IMR-90 (cell line): ENCODE measurements at regions not wholly inside any gene's neighbourhood (a gene's known extent, or its start where the extent isn't known, plus 50 kb on each side); places are given as distances from the start of the nearest gene placed in this dataset.

Source experiments
- ATAC-seq: fragments of 200-7000 bp; cut with Tn5 transposase; 2 replicates; pipeline ENCODE4 v1.9.1; 2020; ENCODE audit warnings: low read depth, mild to moderate bottlenecking, moderate library complexity
- BruUV-seq: library from RNA; stranded (reverse); fragments of 400-500 nt; replicated peaks from 2 replicates; lab custom pipeline; 2021; lab: Mats Ljungman, UMichigan
- CTCF ChIA-PET: fragments of 300-600 bp; formaldehyde crosslinking; extraction: SDS; loops from one replicate; lab custom pipeline; 2021; ENCODE audit warnings: antibody characterized with exemption; lab: Yijun Ruan, JAX
- POLR2A ChIA-PET: fragments of 300-600 bp; sonication (Branson Sonifier 250); formaldehyde crosslinking; loops from one replicate; lab custom pipeline; 2022; ENCODE audit warnings: antibody characterized with exemption; ENCODE audit not compliant: unreplicated experiment; lab: Charles Lee
- DNase-seq: peaks from one replicate; pipeline ENCODE4 v3.0.0; 2013
- H2AFZ ChIP-seq: replicated peaks from 2 replicates; pipeline ENCODE3; 2013; ENCODE audit warnings: low read length, mild to moderate bottlenecking; ENCODE audit not compliant: poor library complexity
- H2AK5ac ChIP-seq: 2 replicates; pipeline ENCODE4 v1.6.1; 2013; ENCODE audit warnings: low read depth, low read length, inconsistent platforms
- H2AK9ac ChIP-seq: replicated peaks from 2 replicates; pipeline ENCODE3; 2013; ENCODE audit warnings: mild to moderate bottlenecking, low read depth, low read length, moderate library complexity; ENCODE audit not compliant: poor library complexity
- H2BK120ac ChIP-seq: 2 replicates; pipeline ENCODE4 v1.6.1; 2013; ENCODE audit warnings: low read depth, low read length, inconsistent platforms
- H2BK15ac ChIP-seq: 3 replicates; pipeline ENCODE4 v1.6.1; 2013; ENCODE audit warnings: low read depth, low read length, inconsistent platforms
- H2BK20ac ChIP-seq: 2 replicates; pipeline ENCODE4 v1.6.1; 2013; ENCODE audit warnings: low read depth, mild to moderate bottlenecking, inconsistent platforms, low read length, moderate library complexity
- H2BK5ac ChIP-seq: 2 replicates; pipeline ENCODE4 v1.6.1; 2013; ENCODE audit warnings: mild to moderate bottlenecking, low read depth, low read length, inconsistent platforms; ENCODE audit not compliant: poor library complexity, severe bottlenecking
- H3K14ac ChIP-seq: replicated peaks from 2 replicates; pipeline ENCODE4 v1.6.1; 2013; ENCODE audit warnings: low read depth, low read length, inconsistent platforms
- H3K18ac ChIP-seq: 2 replicates; pipeline ENCODE4 v1.6.1; 2013; ENCODE audit warnings: low read depth, low read length, control low read depth
- H3K23ac ChIP-seq: 2 replicates; pipeline ENCODE4 v1.6.1; 2013; ENCODE audit warnings: low read depth, low read length, inconsistent platforms
- H3K27ac ChIP-seq: 2 replicates; pipeline ENCODE4 v1.5.1; 2013; ENCODE audit warnings: mild to moderate bottlenecking, control low read depth, low read length; ENCODE audit not compliant: insufficient read depth
- H3K27me3 ChIP-seq: 2 replicates; pipeline ENCODE4 v1.6.1; 2013; ENCODE audit warnings: low read length; ENCODE audit not compliant: control insufficient read depth, insufficient read depth
- H3K36me3 ChIP-seq: 2 replicates; pipeline ENCODE4 v1.6.1; 2013; ENCODE audit warnings: low read length, mixed read lengths; ENCODE audit not compliant: control insufficient read depth, insufficient read depth
- H3K4ac ChIP-seq: 2 replicates; pipeline ENCODE4 v1.6.1; 2013; ENCODE audit warnings: low read depth, low read length, inconsistent platforms
- H3K4me1 ChIP-seq: 2 replicates; pipeline ENCODE4 v1.6.1; 2013; ENCODE audit warnings: low read length, mixed read lengths; ENCODE audit not compliant: control insufficient read depth, insufficient read depth
- H3K4me2 ChIP-seq: 2 replicates; pipeline ENCODE4 v1.6.1; 2013; ENCODE audit warnings: low read depth, mild to moderate bottlenecking, control low read depth, low read length, moderate library complexity
- H3K4me3 ChIP-seq: 2 replicates; pipeline ENCODE4 v1.5.1; 2013; ENCODE audit warnings: low read depth, mild to moderate bottlenecking, control low read depth, low read length, moderate library complexity; ENCODE audit not compliant: insufficient read depth
- H3K56ac ChIP-seq: 2 replicates; pipeline ENCODE4 v1.6.1; 2013; ENCODE audit warnings: low read length, inconsistent platforms; ENCODE audit not compliant: insufficient read depth; ENCODE audit errors: extremely low read depth
- H3K79me1 ChIP-seq, 2 experiments: 2 replicates each; pipeline ENCODE4 v1.6.1; 2013; ENCODE audit warnings: low read length in 2 of 2, inconsistent platforms in 1 of 2, low read depth in 1 of 2
- H3K9ac ChIP-seq: 2 replicates; pipeline ENCODE4 v1.6.1; 2013; ENCODE audit warnings: low read depth, low read length, control low read depth
- H3K9me1 ChIP-seq: 2 replicates; pipeline ENCODE4 v1.6.1; 2013; ENCODE audit warnings: low read length, inconsistent platforms; ENCODE audit not compliant: insufficient read depth
- H3K9me3 ChIP-seq: 2 replicates; pipeline ENCODE4 v1.6.1; 2013; ENCODE audit warnings: low read length; ENCODE audit not compliant: control insufficient read depth, insufficient read depth
- H4K20me1 ChIP-seq: 2 replicates; pipeline ENCODE4 v1.6.1; 2013; ENCODE audit warnings: low read length, inconsistent platforms; ENCODE audit not compliant: insufficient read depth
- H4K5ac ChIP-seq: 2 replicates; pipeline ENCODE4 v1.6.1; 2013; ENCODE audit warnings: mild to moderate bottlenecking, low read depth, low read length, control low read depth
- H4K8ac ChIP-seq, 2 experiments: 2 replicates each; pipeline ENCODE4 v1.6.1; 2013; ENCODE audit warnings: low read depth in 2 of 2, low read length in 2 of 2, control low read depth in 1 of 2, inconsistent platforms in 1 of 2
- H4K91ac ChIP-seq: 2 replicates; pipeline ENCODE4 v1.6.1; 2013; ENCODE audit warnings: low read depth, low read length, inconsistent platforms; ENCODE audit not compliant: insufficient read depth
- CEBPB ChIP-seq: IDR thresholded peaks from 2 replicates; pipeline ENCODE4 v1.6.1; 2012; ENCODE audit warnings: low read depth, low read length, improper control_type of control experiment
- CTCF ChIP-seq: conservative IDR thresholded peaks from 2 replicates; pipeline ENCODE4 v1.5.1; 2012; ENCODE audit warnings: mild to moderate bottlenecking, low read depth, low read length, improper control_type of control experiment
- NFE2L2 ChIP-seq: fragments of 150-350 bp; IDR thresholded peaks from 2 replicates; pipeline ENCODE4 v1.6.1; 2016; ENCODE audit warnings: low read depth, mild to moderate bottlenecking, low read length
- POLR2A ChIP-seq: IDR thresholded peaks from 2 replicates; pipeline ENCODE4 v1.6.1; 2012; ENCODE audit warnings: mild to moderate bottlenecking, low read depth, low read length
- RAD21 ChIP-seq: IDR thresholded peaks from 2 replicates; pipeline ENCODE4 v1.6.1; 2012; ENCODE audit warnings: low read length, improper control_type of control experiment
- RCOR1 ChIP-seq: IDR thresholded peaks from 2 replicates; pipeline ENCODE4 v1.6.1; 2012; ENCODE audit warnings: mild to moderate bottlenecking, low read length, improper control_type of control experiment; ENCODE audit not compliant: insufficient replicate concordance
- WGBS, 2 experiments: methylation state at CpG; one replicate each; pipeline versions ENCODE4 v1.1.5 to v1.1.7; 2013; ENCODE audit warnings: missing lambda C conversion rate in 2 of 2; ENCODE audit not compliant: insufficient read length in 1 of 2; ENCODE audit errors: extremely low coverage in 2 of 2; 5-methylcytosine and 5-hydroxymethylcytosine counted together
- dilution Hi-C: fragments of 300-500 bp; cut with HindIII; formaldehyde crosslinking; loops from one replicate; pipeline ENCODE4 v1.14.3; 2018; ENCODE audit warnings: low sequenced_read_pairs; ENCODE audit not compliant: unreplicated experiment
- in situ Hi-C: fragments of 300-500 bp; cut with MboI; formaldehyde crosslinking; loops from 3 replicates; pipeline ENCODE4 v1.14.3; 2019; ENCODE audit warnings: low sequenced_read_pairs, inconsistent platforms, mixed read lengths
- intact Hi-C: fragments of 100-400 bp; cut with micrococcal nuclease; formaldehyde crosslinking; loops from 2 replicates; pipeline ENCODE4 v1.10.0; 2022

- Histone ChIP-seq H3K4me2 (no peak overlapping the region), H2BK20ac (no peak overlapping the region), H2BK120ac (no peak overlapping the region), H3K9me1 (no peaks in the 10 kb centered on the region), H4K20me1 (no peaks in the 10 kb centered on the region), H4K8ac (no peak overlapping the region), H2AK5ac (no peak overlapping the region), H3K79me1 (no peaks in the 10 kb centered on the region), H2AK9ac (no peak overlapping the region), H3K36me3 (no peaks in the 10 kb centered on the region), H3K14ac (no peak overlapping the region), H3K4ac (no peak overlapping the region), H3K27ac (no peak overlapping the region), H3K4me3 (no peak overlapping the region), H2AFZ (no peak overlapping the region), H3K18ac (no peak overlapping the region), H2BK15ac (no peak overlapping the region), H3K56ac (no peak overlapping the region), H4K5ac (no peak overlapping the region), H3K27me3 (no peaks in the 10 kb centered on the region), H4K91ac (no peak overlapping the region), H2BK5ac (no peak overlapping the region), H3K9ac (no peak overlapping the region), H3K4me1 (no peaks in the 10 kb centered on the region), H3K9me3 (no peaks in the 10 kb centered on the region), H3K23ac (no peak overlapping the region)
- no TSS peak for BruUV-seq
- peak; percentile 39 for DNase-seq
- TF ChIP-seq CTCF = no peak
- TF ChIP-seq RCOR1 = no peak
- TF ChIP-seq CEBPB = no peak
- TF ChIP-seq NFE2L2 = no peak
- no peak for TF ChIP-seq POLR2A
- no peak for TF ChIP-seq RAD21
- intact Hi-C loops = no loop called here
- dilution Hi-C loops = no loop called here
- in situ Hi-C loops = no loop called here
- ChIA-PET POLR2A (no interaction called here), CTCF (no interaction called here)
- WGBS, 2 experiments = no CpG with 5 or more reads among the region's 4 CpGs
- peak; percentile 32; the same call in 1 of the 2 replicates for ATAC-seq
These were observed 91.2 kb upstream of the EEF1E1 start for GRCh38 chr6:8193541-8193940.
